HEK293 (cell line): ENCODE measurements at regions not wholly inside any gene's neighbourhood (a gene's known extent, or its start where the extent isn't known, plus 50 kb on each side); places are given as distances from the start of the nearest gene placed in this dataset.

ENCODE experiments used
- GLI4 ChIP-seq: fragments of 450-650 bp; formaldehyde crosslinking; IDR thresholded peaks from 2 replicates; pipeline ENCODE4 v1.5.1; 2016; ENCODE audit warnings: missing biosample characterization, missing genetic modification characterization
- ZNF10 ChIP-seq: fragments of 450-650 bp; formaldehyde crosslinking; IDR thresholded peaks from 2 replicates; pipeline ENCODE4 v1.5.1; 2017; ENCODE audit warnings: missing biosample characterization, missing genetic modification characterization
- ZNF140 ChIP-seq: fragments of 450-650 bp; formaldehyde crosslinking; IDR thresholded peaks from 2 replicates; pipeline ENCODE4 v1.5.1; 2016; ENCODE audit warnings: missing biosample characterization, missing genetic modification characterization
- ZNF529 ChIP-seq: fragments of 450-650 bp; formaldehyde crosslinking; IDR thresholded peaks from 2 replicates; pipeline ENCODE4 v1.5.1; 2017; ENCODE audit warnings: missing genetic modification characterization, missing biosample characterization; ENCODE audit not compliant: insufficient replicate concordance
- ZNF777 ChIP-seq: fragments of 450-650 bp; formaldehyde crosslinking; IDR thresholded peaks from 2 replicates; pipeline ENCODE4 v1.5.1; 2017; ENCODE audit warnings: missing biosample characterization, missing genetic modification characterization, borderline replicate concordance
- TF ChIP-seq, protein P1 (sequence below): fragments of 450-650 bp; formaldehyde crosslinking; IDR thresholded peaks from 2 replicates; pipeline ENCODE4 v1.5.1; 2016; ENCODE audit warnings: missing biosample characterization, missing genetic modification characterization
- TF ChIP-seq, protein P2 (sequence below): fragments of 450-650 bp; formaldehyde crosslinking; IDR thresholded peaks from 2 replicates; pipeline ENCODE4 v1.5.1; 2016; ENCODE audit warnings: missing biosample characterization, missing genetic modification characterization
- TF ChIP-seq, protein P3 (sequence below): fragments of 450-650 bp; formaldehyde crosslinking; IDR thresholded peaks from 2 replicates; pipeline ENCODE4 v1.5.1; 2017; ENCODE audit warnings: missing biosample characterization, missing genetic modification characterization

DNA sequence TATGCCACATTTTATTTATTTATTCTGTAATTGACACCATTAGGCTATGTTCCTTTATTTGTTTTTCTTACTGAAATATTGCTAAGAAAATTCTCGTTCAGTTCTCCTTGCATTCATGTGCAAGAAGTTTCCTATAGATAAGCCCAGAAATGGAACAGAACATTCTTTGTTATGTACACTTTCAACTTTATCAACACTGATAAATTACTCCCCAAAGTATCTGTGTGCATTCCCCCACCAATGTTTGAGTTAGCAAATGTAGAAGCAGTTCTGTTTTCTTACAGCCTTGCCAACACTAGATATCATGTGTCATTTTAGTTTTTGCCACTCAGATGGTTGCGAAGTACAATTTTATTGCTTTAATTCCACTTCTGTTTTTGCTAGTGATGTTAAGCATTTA, 166.4 kb upstream of the NPY2R start:
- TF ChIP-seq, protein P1, sequence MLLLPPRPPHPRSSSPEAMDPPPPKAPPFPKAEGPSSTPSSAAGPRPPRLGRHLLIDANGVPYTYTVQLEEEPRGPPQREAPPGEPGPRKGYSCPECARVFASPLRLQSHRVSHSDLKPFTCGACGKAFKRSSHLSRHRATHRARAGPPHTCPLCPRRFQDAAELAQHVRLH (tag by site-specific recombination), result no peak
- TF ChIP-seq, protein P2, sequence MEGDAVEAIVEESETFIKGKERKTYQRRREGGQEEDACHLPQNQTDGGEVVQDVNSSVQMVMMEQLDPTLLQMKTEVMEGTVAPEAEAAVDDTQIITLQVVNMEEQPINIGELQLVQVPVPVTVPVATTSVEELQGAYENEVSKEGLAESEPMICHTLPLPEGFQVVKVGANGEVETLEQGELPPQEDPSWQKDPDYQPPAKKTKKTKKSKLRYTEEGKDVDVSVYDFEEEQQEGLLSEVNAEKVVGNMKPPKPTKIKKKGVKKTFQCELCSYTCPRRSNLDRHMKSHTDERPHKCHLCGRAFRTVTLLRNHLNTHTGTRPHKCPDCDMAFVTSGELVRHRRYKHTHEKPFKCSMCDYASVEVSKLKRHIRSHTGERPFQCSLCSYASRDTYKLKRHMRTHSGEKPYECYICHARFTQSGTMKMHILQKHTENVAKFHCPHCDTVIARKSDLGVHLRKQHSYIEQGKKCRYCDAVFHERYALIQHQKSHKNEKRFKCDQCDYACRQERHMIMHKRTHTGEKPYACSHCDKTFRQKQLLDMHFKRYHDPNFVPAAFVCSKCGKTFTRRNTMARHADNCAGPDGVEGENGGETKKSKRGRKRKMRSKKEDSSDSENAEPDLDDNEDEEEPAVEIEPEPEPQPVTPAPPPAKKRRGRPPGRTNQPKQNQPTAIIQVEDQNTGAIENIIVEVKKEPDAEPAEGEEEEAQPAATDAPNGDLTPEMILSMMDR (tag by site-specific recombination), result no peak
- TF ChIP-seq ZNF140 (tag by site-specific recombination) (no peak), ZNF10 (tag by site-specific recombination) (no peak), ZNF529 (tag by site-specific recombination) (no peak), ZNF777 (no peak), GLI4 (tag by site-specific recombination) (no peak)
- TF ChIP-seq, protein P3, sequence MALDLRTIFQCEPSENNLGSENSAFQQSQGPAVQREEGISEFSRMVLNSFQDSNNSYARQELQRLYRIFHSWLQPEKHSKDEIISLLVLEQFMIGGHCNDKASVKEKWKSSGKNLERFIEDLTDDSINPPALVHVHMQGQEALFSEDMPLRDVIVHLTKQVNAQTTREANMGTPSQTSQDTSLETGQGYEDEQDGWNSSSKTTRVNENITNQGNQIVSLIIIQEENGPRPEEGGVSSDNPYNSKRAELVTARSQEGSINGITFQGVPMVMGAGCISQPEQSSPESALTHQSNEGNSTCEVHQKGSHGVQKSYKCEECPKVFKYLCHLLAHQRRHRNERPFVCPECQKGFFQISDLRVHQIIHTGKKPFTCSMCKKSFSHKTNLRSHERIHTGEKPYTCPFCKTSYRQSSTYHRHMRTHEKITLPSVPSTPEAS (tag by site-specific recombination), result no peak
